ENCODE measurements at regions not wholly inside any gene's neighbourhood (a gene's known extent, or its start where the extent isn't known, plus 50 kb on each side); places are given as distances from the start of the nearest gene placed in this dataset.
"Not testable (repeated sequence)": the region's sequence is repeated elsewhere in the genome, so short reads cannot be mapped to it uniquely, and the experiment has no call there.

DNA sequence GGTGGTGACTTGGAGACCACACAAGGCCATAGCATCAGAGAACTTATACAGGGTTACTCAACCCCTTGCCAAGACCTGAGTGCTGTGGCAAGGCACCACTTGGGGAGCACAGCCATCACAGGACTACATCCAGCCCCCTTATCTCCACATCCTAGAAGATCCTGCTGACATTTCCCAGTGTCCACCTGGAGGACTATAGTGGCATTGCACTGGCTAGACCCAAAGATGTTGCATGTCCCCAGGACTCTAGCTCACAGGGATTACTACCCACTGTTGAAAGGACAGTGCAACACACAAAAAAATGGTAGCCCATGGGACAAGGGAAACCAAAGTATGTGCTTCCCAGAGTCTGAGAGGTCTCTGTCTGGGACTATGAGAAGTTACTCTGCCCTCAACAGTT, 411.1 kb upstream of the NUDT12 start:
- DNase-seq: no peak

DNA sequence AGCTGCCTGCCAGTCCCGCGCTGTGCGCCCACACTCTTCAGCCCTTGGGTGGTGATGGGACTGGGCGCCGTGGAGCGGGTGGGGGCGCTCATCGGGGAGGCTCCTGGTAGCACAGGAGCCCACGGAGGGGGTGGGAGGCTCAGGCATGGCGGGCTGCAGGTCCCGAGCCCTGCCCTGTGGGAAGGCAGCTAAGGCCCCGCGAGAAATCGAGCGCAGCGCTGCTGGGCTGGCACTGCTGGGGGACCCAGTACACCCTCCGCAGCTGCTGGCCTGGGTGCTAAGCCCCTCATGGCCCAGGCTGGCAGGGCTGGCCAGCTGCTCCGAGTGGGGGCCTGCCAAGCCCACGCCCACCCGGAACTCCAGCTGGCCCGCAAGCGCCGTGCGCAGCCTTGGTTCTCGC, 403.7 kb upstream of the NUDT12 start:
- not testable (repeated sequence) for DNase-seq

GRCh38 chr5:103962023-103962422, 399.4 kb upstream of the NUDT12 start:
- no peak for DNase-seq

DNA sequence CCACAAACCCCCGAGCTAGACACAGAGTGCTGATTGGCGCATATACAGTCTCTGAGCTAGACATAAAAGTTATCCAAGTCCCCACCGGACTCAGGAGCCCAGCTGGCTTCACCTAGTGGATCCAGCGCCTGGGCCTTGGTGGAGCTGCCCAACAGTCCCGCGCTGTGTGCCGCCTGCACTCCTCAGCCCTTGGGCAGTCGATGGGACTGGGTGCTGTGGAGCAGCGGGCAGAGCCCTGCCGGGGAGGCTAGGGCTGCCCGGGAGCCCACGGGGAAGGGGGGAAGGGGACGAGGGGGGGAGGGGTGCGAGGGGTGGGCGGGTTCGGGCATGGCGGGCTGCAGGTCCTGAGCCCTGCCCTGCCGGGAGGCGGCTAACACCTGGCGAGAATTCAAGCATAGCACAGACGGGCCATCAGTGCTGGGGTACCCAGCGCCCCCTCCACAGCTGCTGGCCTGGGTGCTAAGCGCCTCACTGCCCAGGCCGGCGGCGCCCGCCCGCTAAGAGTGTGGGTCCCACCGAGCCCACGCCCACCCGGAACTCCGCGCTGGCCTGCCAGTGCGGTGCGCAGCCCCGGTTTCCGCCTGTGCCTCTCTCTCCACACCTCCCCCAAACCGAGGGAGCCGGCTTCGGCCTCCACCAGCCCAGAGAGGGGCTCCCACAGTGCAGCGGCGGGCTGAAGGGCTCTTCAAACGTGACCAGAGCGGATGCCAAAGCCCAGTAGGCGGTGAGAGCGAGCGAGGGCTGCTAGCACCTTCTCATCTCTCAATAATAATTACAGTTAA, 391.2 kb upstream of the NUDT12 start:
- DNase-seq: no peak

GRCh38 chr5:103951776-103952175, 389.2 kb upstream of the NUDT12 start:
- DNase-seq: no peak

GRCh38 chr5:103943230-103943629, 380.6 kb upstream of the NUDT12 start:
- DNase-seq: no peak

DNA sequence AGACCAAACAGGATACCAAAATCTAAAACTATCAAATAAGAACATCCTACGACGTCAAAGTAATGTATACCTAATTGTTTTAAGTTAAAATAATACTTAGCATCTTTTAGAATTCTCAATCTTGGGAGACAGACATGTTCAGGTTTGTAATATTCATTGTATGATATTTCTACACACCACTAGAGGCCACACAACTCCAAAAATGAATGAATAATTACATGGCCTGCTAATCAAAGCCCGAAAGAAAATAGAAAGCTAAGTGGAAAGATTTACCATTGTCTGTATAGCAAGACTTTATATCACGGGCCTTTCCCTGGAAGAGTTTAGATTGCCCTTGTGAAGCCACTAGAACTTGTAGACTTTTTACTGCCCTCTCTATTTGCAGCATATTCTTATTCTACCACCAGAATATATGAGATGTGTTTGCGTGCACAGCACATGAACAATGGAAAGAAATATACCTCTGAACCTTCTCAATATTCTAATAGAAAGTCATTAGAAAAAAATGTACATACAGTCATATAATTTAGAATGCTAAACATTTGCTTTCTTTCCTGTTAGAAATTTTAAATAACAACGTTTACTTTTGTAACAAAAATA, 380.1 kb upstream of the NUDT12 start:
- DNase-seq: no peak

- DNase-seq: no peak
These were observed 379.0 kb upstream of the NUDT12 start for GRCh38 chr5:103941596-103941995.

DNA sequence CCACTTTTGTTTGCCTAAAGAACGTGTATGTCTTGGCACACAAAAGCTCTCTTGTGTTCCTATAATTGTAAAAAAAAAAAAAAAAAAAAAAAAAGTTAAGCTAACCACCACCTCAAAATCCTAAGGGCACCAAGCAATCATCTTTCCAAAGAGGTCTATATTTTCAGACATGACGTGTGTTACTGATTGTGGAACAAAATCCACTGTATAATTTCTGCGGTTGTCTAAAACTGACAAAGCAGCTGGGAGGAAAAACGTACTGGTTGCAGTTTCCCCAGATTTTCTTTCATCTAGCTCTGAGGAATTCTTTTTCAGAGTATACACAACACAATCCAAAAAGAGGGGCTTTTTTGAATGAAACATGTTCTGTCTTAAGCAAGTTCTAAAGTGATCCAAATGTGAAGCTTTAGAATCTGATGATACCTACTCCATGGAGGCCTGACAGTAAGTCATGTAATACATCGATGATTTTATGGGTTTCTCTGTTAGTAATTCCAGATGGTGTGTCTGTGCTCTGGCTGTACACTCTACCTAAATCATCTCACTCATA, 375.6 kb upstream of the NUDT12 start:
- DNase-seq: no peak

DNA sequence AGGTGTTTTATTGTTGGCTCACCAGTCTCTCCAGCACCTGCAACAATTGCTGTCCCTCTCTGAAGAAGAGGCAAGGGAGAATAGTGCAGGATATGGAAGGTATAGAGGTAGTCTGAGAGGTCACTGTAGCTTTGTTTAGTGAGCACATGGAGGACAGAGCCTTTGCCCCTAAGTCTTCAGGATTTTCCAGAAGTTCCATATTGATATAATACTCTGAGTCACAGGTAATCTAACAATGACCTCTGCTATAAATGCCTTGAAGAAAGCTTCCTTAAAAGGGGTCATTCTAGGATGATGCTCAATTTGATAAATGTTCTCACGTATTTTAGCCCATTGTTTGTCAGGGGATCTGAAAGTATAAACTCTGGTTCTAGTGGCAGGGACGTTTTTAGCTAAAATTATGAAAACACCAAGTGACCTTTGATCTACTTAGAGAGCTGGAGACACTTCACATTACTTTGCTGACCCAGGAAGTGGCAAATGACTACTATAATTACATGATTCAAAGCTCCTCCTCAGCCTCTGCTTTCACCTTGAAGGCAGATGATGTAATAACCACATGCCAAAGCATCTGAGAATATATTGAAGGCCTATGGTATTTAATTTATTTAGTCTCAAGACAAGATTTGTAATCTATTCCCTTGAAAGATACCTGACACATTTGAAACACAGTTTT, 366.9 kb upstream of the NUDT12 start:
- no peak for DNase-seq

DNA sequence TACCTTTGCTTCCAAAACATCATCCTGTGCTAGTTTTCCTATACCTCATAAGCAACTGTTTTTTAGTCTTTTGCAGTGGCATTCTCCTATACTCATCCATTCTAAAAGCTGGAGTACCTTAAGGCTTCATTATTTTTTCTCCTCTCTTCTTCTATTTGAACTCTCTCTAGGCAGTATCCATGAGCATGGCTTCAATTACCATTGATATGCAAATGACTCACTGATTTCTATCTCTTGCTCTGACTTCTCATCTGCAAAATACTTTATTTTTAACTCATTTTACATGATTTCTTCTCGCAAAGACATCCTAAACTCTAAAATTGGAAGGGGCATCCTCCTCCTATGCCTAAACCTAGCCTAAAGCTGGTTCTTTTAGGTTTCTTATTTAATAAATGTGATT, 365.1 kb upstream of the NUDT12 start:
- no peak for DNase-seq

DNA sequence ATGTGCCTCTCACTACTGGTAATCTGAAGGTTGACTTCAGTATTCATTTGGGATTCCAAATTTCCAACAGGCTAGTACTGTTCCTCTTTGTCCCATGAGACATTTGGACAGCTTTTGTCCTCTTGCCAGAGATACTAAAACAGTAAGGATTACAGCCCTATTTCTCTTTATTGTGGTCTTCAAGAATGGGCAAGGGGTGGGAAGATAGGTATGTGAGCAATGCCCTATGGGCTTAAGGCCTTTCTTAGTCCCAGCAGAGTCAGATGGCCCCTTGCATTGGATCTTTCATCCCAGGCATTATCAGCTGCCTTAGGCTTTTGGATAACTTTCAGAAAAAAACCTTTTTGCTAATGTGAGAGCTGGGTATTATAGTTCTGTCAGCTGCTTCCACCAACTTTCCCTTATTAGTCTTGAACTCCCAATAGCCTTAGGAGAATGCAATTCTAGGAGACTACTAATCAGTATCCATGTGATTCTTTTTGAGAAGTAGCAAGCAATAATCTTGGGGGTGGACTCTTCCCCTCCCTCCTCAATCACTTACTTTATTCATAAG, 361.1 kb upstream of the NUDT12 start:
- DNase-seq: no peak

DNA sequence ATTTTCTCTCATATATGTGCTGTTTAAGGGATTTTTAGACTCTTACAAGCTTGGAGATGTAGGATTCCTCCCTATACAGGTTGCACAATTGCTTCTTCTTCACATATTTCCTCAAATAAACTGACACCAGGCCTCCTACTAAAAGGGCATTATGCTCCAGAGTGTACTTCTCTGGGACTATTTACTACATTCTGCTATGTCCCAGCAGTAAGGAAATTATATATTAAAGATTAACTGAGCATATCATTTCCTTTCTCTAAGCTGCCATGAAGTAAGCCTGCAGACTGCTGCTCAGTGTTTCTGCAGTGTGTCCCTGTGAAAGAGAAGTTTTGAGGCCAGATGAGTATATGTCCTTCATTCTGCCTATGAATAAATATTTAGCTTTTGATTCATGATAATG, 356.9 kb upstream of the NUDT12 start:
- DNase-seq: no peak

GRCh38 chr5:103918668-103919367, 356.2 kb upstream of the NUDT12 start:
- no peak for DNase-seq

GRCh38 chr5:103915081-103915480, 352.5 kb upstream of the NUDT12 start:
- no peak for DNase-seq

GRCh38 chr5:103910786-103911185, 348.2 kb upstream of the NUDT12 start:
- no peak for DNase-seq

DNA sequence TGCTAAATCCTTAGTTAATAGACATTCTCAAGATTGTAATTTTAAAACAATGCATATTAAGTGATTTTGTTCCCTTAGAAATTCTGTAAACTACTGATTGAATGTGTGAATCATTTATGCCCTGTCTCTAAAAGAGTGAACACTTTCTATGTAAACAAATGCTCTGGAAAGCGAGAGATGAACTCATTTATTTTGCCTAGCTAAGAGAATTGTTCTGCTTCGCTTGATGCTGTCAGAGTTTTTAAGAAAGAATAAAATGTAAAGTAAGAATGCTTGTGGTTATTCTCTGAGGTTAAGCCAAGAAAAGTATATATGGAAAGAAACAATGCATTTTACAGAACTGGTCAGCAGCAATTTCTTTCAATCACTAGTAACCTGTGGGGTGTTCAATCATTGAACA, 347.4 kb upstream of the NUDT12 start:
- DNase-seq: no peak

- DNase-seq: no peak
These were observed 346.8 kb upstream of the NUDT12 start for GRCh38 chr5:103909391-103909790.

- DNase-seq: no peak
These were observed 345.9 kb upstream of the NUDT12 start for GRCh38 chr5:103908336-103909080.

GRCh38 chr5:103907001-103907400, 344.4 kb upstream of the NUDT12 start:
- no peak for DNase-seq

- DNase-seq: no peak
These were observed 342.1 kb upstream of the NUDT12 start for GRCh38 chr5:103904651-103905050.

DNA sequence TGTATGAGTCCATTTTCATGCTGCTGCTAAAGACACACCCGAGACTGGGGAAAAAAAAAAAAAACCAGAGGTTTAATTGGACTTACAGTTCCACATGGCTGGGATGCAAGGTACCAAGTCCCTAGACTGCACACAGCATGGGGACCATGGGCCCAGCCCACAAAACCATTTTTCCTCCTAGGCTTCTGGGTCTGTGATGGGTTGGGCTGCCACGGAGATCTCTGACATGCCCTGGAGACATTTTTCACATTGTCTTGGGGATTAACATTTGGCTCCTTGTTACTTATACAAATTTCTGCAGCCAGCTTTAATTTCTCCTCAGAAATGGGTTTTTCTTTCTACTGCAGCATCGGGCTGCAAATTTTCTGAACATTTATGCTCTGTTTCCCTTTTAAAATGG, 340.3 kb upstream of the NUDT12 start:
- DNase-seq: no peak
